Mesothelial cell of epicardium (in vitro differentiated cells): ENCODE measurements at regions not wholly inside any gene's neighbourhood (a gene's known extent, or its start where the extent isn't known, plus 50 kb on each side); places are given as distances from the start of the nearest gene placed in this dataset.

Experiments
- DNase-seq, 2 experiments: peaks; one replicate each; pipeline ENCODE4 v3.0.0; 2021; ENCODE audit warnings: low spot score in 2 of 2; ENCODE audit not compliant: unreplicated experiment in 2 of 2
- H3K27ac Mint-ChIP-seq: 2 replicates; pipeline ENCODE4 v1.8.0; 2021; ENCODE audit warnings: mixed read lengths
- H3K27me3 Mint-ChIP-seq: 2 replicates; pipeline ENCODE4 v1.8.0; 2021; ENCODE audit warnings: low read depth, mixed read lengths
- H3K36me3 Mint-ChIP-seq: 2 replicates; pipeline ENCODE4 v1.8.0; 2021; ENCODE audit warnings: mixed read lengths
- H3K4me1 Mint-ChIP-seq: 2 replicates; pipeline ENCODE4 v1.8.0; 2021; ENCODE audit warnings: mixed read lengths
- H3K4me3 Mint-ChIP-seq: 2 replicates; pipeline ENCODE4 v1.8.0; 2021; ENCODE audit warnings: mild to moderate bottlenecking, moderate library complexity, mixed read lengths
- H3K9me3 Mint-ChIP-seq: 2 replicates; pipeline ENCODE4 v1.8.0; 2021; ENCODE audit warnings: mixed read lengths
- CTCF ChIP-seq: fragments of 200-600 bp; sonication (generic); IDR thresholded peaks from one replicate; pipeline ENCODE4 v1.5.0; 2021; ENCODE audit warnings: antibody characterized with exemption; ENCODE audit not compliant: unreplicated experiment

- no peak for DNase-seq
- no peaks in the 10 kb centered on the region for H3K27me3 Mint-ChIP-seq
- H3K9me3 Mint-ChIP-seq = peaks cover 8% of the 10 kb centered on the region
- no peak for TF ChIP-seq CTCF
- peaks cover 21% of the 10 kb centered on the region for H3K4me1 Mint-ChIP-seq
- H3K27ac Mint-ChIP-seq = no peak overlapping the region
- no peak overlapping the region for H3K4me3 Mint-ChIP-seq
- H3K36me3 Mint-ChIP-seq = peaks cover 7% of the 10 kb centered on the region
Measured at GRCh38 chr2:149799013-149799705, 211.6 kb upstream of the MMADHC start.

GRCh38 chr2:149797030-149797429, 209.5 kb upstream of the MMADHC start:
- Mint-ChIP-seq H3K4me1 (peaks cover 21% of the 10 kb centered on the region), H3K36me3 (peaks cover 7% of the 10 kb centered on the region), H3K9me3 (peaks cover 22% of the 10 kb centered on the region), H3K27ac (no peak overlapping the region), H3K27me3 (no peaks in the 10 kb centered on the region), H3K4me3 (no peak overlapping the region)
- TF ChIP-seq CTCF = no peak
- no peak for DNase-seq

DNA sequence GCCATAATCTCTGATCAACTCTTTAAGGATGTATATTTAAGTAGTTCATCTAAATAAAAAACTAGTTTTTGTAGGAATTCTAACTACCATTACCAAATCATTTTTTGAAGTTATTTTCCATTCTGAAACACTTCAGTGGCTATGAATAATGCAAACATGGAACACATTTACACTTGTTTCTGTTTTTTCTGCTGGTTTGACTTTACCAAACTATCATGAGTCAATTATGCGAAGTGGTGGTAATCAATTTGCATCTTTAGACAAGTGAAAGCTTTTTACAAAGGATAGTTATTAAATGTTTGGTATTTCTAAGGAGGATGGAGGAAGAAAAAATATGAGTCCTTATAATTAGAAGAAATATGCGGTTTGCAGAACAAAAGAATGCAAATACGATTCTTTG, 202.0 kb upstream of the MMADHC start:
- TF ChIP-seq CTCF = no peak

DNA sequence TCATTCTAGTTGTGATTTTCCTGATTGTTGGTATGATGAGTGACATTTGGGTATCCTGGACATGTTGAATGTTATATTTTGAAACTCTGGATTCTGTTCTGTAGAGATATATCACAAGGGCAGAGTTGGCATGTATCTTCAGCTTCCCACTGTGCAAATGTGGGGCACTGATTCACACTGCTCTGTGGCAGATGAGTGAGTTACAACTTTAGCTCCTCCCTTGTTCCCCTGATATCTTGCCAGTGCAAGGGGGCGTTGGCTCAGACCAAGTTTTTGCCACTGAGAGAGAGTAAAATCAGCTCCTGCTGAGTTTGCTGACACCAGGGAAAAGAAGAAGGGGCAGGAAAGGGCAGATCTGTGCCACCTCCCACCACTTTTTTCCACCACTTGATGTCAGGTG, 199.6 kb upstream of the MMADHC start:
- TF ChIP-seq CTCF = no peak
- no peak overlapping the region for H3K4me3 Mint-ChIP-seq
- H3K36me3 Mint-ChIP-seq = peaks cover 5% of the 10 kb centered on the region
- DNase-seq = no peak
- no peaks in the 10 kb centered on the region for H3K27me3 Mint-ChIP-seq
- H3K4me1 Mint-ChIP-seq = peaks cover 2% of the 10 kb centered on the region
- H3K27ac Mint-ChIP-seq = no peak overlapping the region
- peaks cover 29% of the 10 kb centered on the region for H3K9me3 Mint-ChIP-seq

More for the DNA sequence above, 202.0 kb upstream of the MMADHC start:
- peaks cover 2% of the 10 kb centered on the region for H3K4me1 Mint-ChIP-seq
- DNase-seq = no peak
- H3K9me3 Mint-ChIP-seq = peaks cover 41% of the 10 kb centered on the region
- no peak overlapping the region for H3K27ac Mint-ChIP-seq
- no peak overlapping the region for H3K4me3 Mint-ChIP-seq
- H3K36me3 Mint-ChIP-seq = peaks cover 5% of the 10 kb centered on the region
- H3K27me3 Mint-ChIP-seq = no peaks in the 10 kb centered on the region

DNA sequence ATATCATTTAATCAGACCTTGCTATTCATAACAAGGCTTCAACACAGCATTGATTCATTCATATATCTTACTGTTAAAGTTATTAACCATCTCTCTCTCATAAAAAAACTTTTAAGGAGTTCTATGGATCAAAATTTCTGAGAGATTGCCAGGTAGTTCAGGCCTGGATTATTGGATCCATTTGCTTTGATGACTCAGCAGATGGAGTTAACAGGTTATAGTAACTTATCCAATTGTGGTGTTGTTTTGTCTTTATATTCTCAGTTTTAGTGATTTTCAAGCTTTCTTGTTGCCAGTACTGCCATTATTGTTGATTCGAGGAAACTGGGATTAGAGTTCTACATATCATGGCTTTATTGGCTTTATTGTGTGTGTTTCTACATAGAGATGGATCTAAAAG, 195.7 kb upstream of the MMADHC start:
- DNase-seq = no peak
- no peak for TF ChIP-seq CTCF
- Mint-ChIP-seq H3K4me1 (no peaks in the 10 kb centered on the region), H3K27me3 (no peaks in the 10 kb centered on the region), H3K9me3 (peaks cover 24% of the 10 kb centered on the region), H3K36me3 (peaks cover 3% of the 10 kb centered on the region), H3K4me3 (no peak overlapping the region), H3K27ac (no peak overlapping the region)

GRCh38 chr2:149782572-149782971, 195.0 kb upstream of the MMADHC start:
- DNase-seq = no peak
- H3K4me1 Mint-ChIP-seq = no peaks in the 10 kb centered on the region
- H3K9me3 Mint-ChIP-seq = peaks cover 24% of the 10 kb centered on the region
- H3K36me3 Mint-ChIP-seq = peaks cover 3% of the 10 kb centered on the region
- no peaks in the 10 kb centered on the region for H3K27me3 Mint-ChIP-seq
- no peak overlapping the region for H3K27ac Mint-ChIP-seq
- TF ChIP-seq CTCF = no peak
- no peak overlapping the region for H3K4me3 Mint-ChIP-seq
